K562 (cell line): ENCODE measurements at regions not wholly inside any gene's neighbourhood (a gene's known extent, or its start where the extent isn't known, plus 50 kb on each side); places are given as distances from the start of the nearest gene placed in this dataset.

Experiments
- ATAC-seq: fragments of 200-7000 bp; cut with Tn5 transposase; 3 replicates; pipeline ENCODE4 v1.9.1; 2020; ENCODE audit warnings: moderate library complexity
- BruUV-seq: library from RNA; stranded (reverse); fragments of 400-500 nt; replicated peaks from 2 replicates; lab custom pipeline; 2021; lab: Mats Ljungman, UMichigan
- CTCF ChIA-PET: fragments of 300-600 bp; formaldehyde crosslinking; extraction: SDS; loops from one replicate; lab custom pipeline; 2021; ENCODE audit warnings: low intra/inter-chr PET ratio; lab: Yijun Ruan, JAX
- POLR2A ChIA-PET: fragments of 300-600, 350-650 bp; sonication (Branson Sonifier 250); formaldehyde crosslinking; extraction: SDS; loops from one replicate; lab custom pipeline; 2021; ENCODE audit warnings: antibody characterized with exemption, inconsistent platforms; lab: Yijun Ruan, JAX
- DNase-seq, 4 experiments: peaks; one replicate each; pipeline versions ENCODE4 v3.0.0 to v3.0.0-alpha.2; 2011 to 2018; ENCODE audit warnings: low spot score in 3 of 4, mixed read lengths in 3 of 4; ENCODE audit errors: extremely low read depth in 1 of 4
- FAIRE-seq: peaks from 2 replicates; lab custom pipeline; 2011; peaks lifted over from hg19 to GRCh38; lab: Jason Lieb, UNC
- H2AFZ ChIP-seq: 2 replicates; pipeline ENCODE4 v1.6.0; 2011; ENCODE audit warnings: low read depth, low read length, control low read depth, inconsistent platforms
- H3K27ac ChIP-seq: fragments of 200-600 bp; 3 replicates; pipeline ENCODE4 v1.8.0; 2011; ENCODE audit warnings: low read depth, mild to moderate bottlenecking, control low read depth, inconsistent platforms, low read length, moderate library complexity, mixed read lengths; ENCODE audit errors: extremely low read depth
- H3K27me3 ChIP-seq, 2 experiments: fragments of 300-600 bp in 1 of 2; 2 replicates in 1 of 2; 3 replicates in 1 of 2; pipeline versions ENCODE4 v1.6.0 to v1.8.0; 2011; ENCODE audit warnings: inconsistent platforms in 2 of 2, low read length in 2 of 2, mild to moderate bottlenecking in 1 of 2, mixed read lengths in 1 of 2, moderate library complexity in 1 of 2; ENCODE audit not compliant: control insufficient read depth in 2 of 2, insufficient read depth in 2 of 2
- H3K36me3 ChIP-seq: fragments of 300-600 bp; 3 replicates; pipeline ENCODE4 v1.8.0; 2011; ENCODE audit warnings: mild to moderate bottlenecking, low read length, inconsistent platforms; ENCODE audit not compliant: control insufficient read depth, insufficient read depth
- H3K4me1 ChIP-seq, 2 experiments: fragments of 200-600 bp in 1 of 2; replicated peaks in 1 of 2; 2 replicates in 1 of 2; 3 replicates in 1 of 2; pipeline versions ENCODE4 v1.5.1 to v1.8.0; 2011; ENCODE audit warnings: inconsistent platforms in 2 of 2, low read length in 2 of 2, mild to moderate bottlenecking in 1 of 2, mixed read lengths in 1 of 2, moderate library complexity in 1 of 2; ENCODE audit not compliant: control insufficient read depth in 2 of 2, insufficient read depth in 2 of 2
- H3K4me2 ChIP-seq: 2 replicates; pipeline ENCODE4 v1.6.1; 2011; ENCODE audit warnings: low read length, control low read depth, inconsistent platforms, mixed read lengths; ENCODE audit not compliant: insufficient read depth
- H3K4me3 ChIP-seq: fragments of 200-600 bp; sonication (generic), shearing (Covaris generic); 2 replicates; pipeline ENCODE4 v1.5.1; 2016; ENCODE audit warnings: control low read depth, inconsistent platforms
- H3K79me2 ChIP-seq: fragments of 200-600 bp; 3 replicates; pipeline ENCODE4 v1.8.0; 2011; ENCODE audit warnings: low read length, inconsistent platforms; ENCODE audit not compliant: control insufficient read depth, insufficient read depth
- H3K9ac ChIP-seq, 2 experiments: 2 replicates each; pipeline versions ENCODE4 v1.6.0 to v1.6.1; 2011; ENCODE audit warnings: low read depth in 2 of 2, low read length in 2 of 2, control low read depth in 1 of 2, inconsistent platforms in 1 of 2, mild to moderate bottlenecking in 1 of 2, mixed read lengths in 1 of 2; ENCODE audit not compliant: insufficient read depth in 1 of 2
- H3K9me1 ChIP-seq: one replicate; pipeline ENCODE4 v1.6.0; 2011; ENCODE audit warnings: inconsistent platforms, mild to moderate bottlenecking, low read length, moderate library complexity; ENCODE audit not compliant: control insufficient read depth, insufficient read depth
- H3K9me3 ChIP-seq: replicated peaks from 2 replicates; pipeline ENCODE4 v1.5.1; 2011; ENCODE audit warnings: low read depth, low read length, inconsistent platforms; ENCODE audit not compliant: control insufficient read depth, insufficient read depth
- H4K20me1 ChIP-seq: replicated peaks from 2 replicates; pipeline ENCODE4 v1.6.1; 2011; ENCODE audit warnings: low read length, inconsistent platforms, mixed read lengths; ENCODE audit not compliant: control insufficient read depth, insufficient read depth
- PCBP2 ChIP-seq: fragments of 200-400 bp; formaldehyde crosslinking; IDR thresholded peaks from 2 replicates; pipeline ENCODE4 v1.6.1; 2018; ENCODE audit warnings: low read length, low read depth, mild to moderate bottlenecking, moderate library complexity; ENCODE audit not compliant: poor library complexity, severe bottlenecking
- PHF8 ChIP-seq: fragments of 200-600 bp; sonication (generic); IDR thresholded peaks from 2 replicates; pipeline ENCODE4 v1.6.1; 2012; ENCODE audit warnings: mixed run types, mild to moderate bottlenecking, inconsistent platforms, low read length, moderate library complexity, borderline replicate concordance
- TAF15 ChIP-seq: fragments of 200-400 bp; formaldehyde crosslinking; IDR thresholded peaks from 2 replicates; pipeline ENCODE4 v1.6.1; 2017; ENCODE audit warnings: mild to moderate bottlenecking, low read depth, low read length, moderate library complexity
- TBP ChIP-seq: optimal IDR thresholded peaks from 2 replicates; pipeline ENCODE3; 2011; ENCODE audit warnings: low read depth, low read length, improper control_type of control experiment
- TFE3 ChIP-seq: fragments of 450-650 bp; formaldehyde crosslinking; IDR thresholded peaks from 2 replicates; pipeline ENCODE4 v1.4.0; 2020; ENCODE audit warnings: mild to moderate bottlenecking, mixed read lengths
- ZNF511 ChIP-seq: sonication (generic); formaldehyde crosslinking; IDR thresholded peaks from 2 replicates; pipeline ENCODE4 v1.8.0; 2022; ENCODE audit warnings: mild to moderate bottlenecking, missing genetic modification reagents
- WGBS: fragments of 100-300 bp; shearing (Covaris generic); methylation state at CpG from one replicate; pipeline ENCODE4 v1.1.6; 2016; ENCODE audit warnings: low coverage, mixed read lengths; ENCODE audit not compliant: insufficient coverage; ENCODE audit errors: missing lambda C conversion rate; 5-methylcytosine and 5-hydroxymethylcytosine counted together
- in situ Hi-C: fragments of 300-500 bp; cut with MboI; formaldehyde crosslinking; loops from 4 replicates; pipeline ENCODE4 v1.15.0; 2018; ENCODE audit warnings: inconsistent platforms, mixed read lengths
- intact Hi-C: fragments of 100-400 bp; cut with micrococcal nuclease; formaldehyde crosslinking; loops from 2 replicates; pipeline ENCODE4 v1.14.2; 2022

- TF ChIP-seq ZNF511 (CRISPR knock-in tag) = no peak
Observed at GRCh38 chr2:193985272-193985671, 1671.8 kb upstream of the SLC39A10 start (continued).

- H4K20me1 ChIP-seq = no peaks in the 10 kb centered on the region
- no peak overlapping the region for H3K4me2 ChIP-seq
- no peaks in the 10 kb centered on the region for H3K9me1 ChIP-seq
- H3K27ac ChIP-seq = no peak overlapping the region
- no peak overlapping the region for H2AFZ ChIP-seq
- no peak for FAIRE-seq
- no peaks in the 10 kb centered on the region for H3K36me3 ChIP-seq
- WGBS = 4% methylated on average over 4 of the region's 4 CpGs
- in situ Hi-C loops (no loop called here), intact Hi-C loops (no loop called here)
- no peaks in the 10 kb centered on the region for H3K4me1 ChIP-seq
- ATAC-seq = no peak
- no peak for DNase-seq
- no peak overlapping the region for H3K9ac ChIP-seq
- H3K9me3 ChIP-seq = no peaks in the 10 kb centered on the region
- no peak overlapping the region for H3K4me3 ChIP-seq
- no peak for TF ChIP-seq PHF8
- no peak for TF ChIP-seq TBP
- no peak for TF ChIP-seq TFE3 (CRISPR knock-in tag)
- no peak for TF ChIP-seq TAF15
- no peak for TF ChIP-seq PCBP2
- no peaks in the 10 kb centered on the region for H3K27me3 ChIP-seq
- BruUV-seq = no TSS peak
- H3K79me2 ChIP-seq = no peaks in the 10 kb centered on the region
- ChIA-PET POLR2A (no interaction called here), CTCF (no interaction called here)
Observed at GRCh38 chr2:193980599-193980998, 1676.4 kb upstream of the SLC39A10 start.
